ENCODE measurements at regions not wholly inside any gene's neighbourhood (a gene's known extent, or its start where the extent isn't known, plus 50 kb on each side); places are given as distances from the start of the nearest gene placed in this dataset.

DNA sequence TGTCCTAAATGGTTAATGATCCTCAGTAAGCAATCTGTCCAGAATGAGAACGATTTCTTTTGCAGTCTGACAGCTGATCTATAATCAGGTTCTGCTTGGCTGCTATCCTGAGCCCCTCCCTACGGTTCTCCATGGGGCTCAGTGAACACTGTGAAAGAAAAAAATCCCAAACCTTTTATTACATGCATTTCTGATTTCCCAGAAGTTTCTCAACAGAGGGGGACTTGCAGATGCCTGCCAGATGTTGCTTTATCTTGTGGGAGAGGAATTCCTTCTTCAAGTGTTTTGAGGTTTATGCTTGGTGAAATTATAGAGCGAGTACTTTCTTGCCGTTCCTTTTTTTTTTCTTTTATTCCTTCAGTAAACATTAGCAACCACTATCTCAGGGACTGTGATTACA is 531.9 kb upstream of the ISX start:
- no peak for TF ChIP-seq EZH2phosphoT487 (IDR thresholded peaks at IDR 0.05; ENCODE audit: insufficient read depth, low read depth)
- TF ChIP-seq EZH2 (IDR thresholded peaks at IDR 0.05; ENCODE audit: insufficient read depth, poor library complexity, severe bottlenecking): no peak

Data from GM23248 (cell line).